ENCODE measurements at regions not wholly inside any gene's neighbourhood (a gene's known extent, or its start where the extent isn't known, plus 50 kb on each side); places are given as distances from the start of the nearest gene placed in this dataset.

DNA sequence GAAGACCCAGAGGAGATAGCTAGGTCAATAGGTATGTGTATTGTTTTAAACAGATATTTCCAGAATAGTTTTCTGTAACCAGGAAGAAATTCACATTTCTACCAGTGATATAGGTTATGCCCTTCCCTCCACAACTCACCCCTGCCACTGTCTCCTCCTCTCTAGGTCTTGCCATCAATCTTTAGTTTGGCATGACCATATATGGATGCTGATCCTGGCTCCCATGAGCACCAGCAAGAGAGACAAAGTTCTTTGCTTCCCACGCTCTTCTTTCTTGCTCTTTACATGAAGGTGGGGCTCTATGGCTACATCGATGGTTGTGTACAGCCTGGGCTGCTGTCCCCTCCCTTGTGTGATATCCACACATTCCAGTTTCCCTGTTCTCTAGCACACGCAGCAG lies 459.4 kb upstream of the ID4 start:
- no peak overlapping the region for H3K4me3 ChIP-seq (ENCODE audit: low read depth, poor library complexity, severe bottlenecking)
- intact Hi-C loops (cut with DNase I; ENCODE audit: low total_unique reads): no loop called here
- TF ChIP-seq, protein P1, sequence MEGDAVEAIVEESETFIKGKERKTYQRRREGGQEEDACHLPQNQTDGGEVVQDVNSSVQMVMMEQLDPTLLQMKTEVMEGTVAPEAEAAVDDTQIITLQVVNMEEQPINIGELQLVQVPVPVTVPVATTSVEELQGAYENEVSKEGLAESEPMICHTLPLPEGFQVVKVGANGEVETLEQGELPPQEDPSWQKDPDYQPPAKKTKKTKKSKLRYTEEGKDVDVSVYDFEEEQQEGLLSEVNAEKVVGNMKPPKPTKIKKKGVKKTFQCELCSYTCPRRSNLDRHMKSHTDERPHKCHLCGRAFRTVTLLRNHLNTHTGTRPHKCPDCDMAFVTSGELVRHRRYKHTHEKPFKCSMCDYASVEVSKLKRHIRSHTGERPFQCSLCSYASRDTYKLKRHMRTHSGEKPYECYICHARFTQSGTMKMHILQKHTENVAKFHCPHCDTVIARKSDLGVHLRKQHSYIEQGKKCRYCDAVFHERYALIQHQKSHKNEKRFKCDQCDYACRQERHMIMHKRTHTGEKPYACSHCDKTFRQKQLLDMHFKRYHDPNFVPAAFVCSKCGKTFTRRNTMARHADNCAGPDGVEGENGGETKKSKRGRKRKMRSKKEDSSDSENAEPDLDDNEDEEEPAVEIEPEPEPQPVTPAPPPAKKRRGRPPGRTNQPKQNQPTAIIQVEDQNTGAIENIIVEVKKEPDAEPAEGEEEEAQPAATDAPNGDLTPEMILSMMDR (IDR thresholded peaks at IDR 0.05): no peak
- no peak for TF ChIP-seq POLR2A (IDR thresholded peaks at IDR 0.05)
- DNase-seq (ENCODE audit: low spot score in 2 of 2): no peak
- 82 to 83% methylated on average over 3 of the region's 3 CpGs for WGBS, 2 donors

DNA sequence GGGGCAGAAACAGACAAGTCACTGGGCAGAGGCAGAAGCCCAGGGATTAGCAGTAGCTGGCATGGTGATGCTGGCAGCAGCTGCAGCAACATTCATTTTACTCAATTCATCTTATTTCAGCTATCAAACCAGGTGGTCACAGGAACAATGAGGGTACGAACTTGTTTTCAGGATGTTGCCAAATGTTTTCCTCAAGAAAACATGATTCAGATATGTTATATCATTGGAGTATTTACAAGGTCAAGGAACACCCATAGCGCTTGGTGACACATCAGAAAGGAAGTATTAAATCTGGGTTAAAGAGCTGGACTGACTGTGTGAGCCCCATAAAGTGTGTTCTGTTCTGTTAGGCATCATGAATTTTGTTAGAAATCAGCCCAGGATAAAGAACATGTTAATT lies 456.9 kb upstream of the ID4 start:
- 43 to 49% methylated on average over 2 of the region's 2 CpGs for WGBS, 2 donors
- no peak for DNase-seq (ENCODE audit: low spot score in 2 of 2)
- H3K4me3 ChIP-seq (ENCODE audit: low read depth, poor library complexity, severe bottlenecking): no peak overlapping the region
- TF ChIP-seq, protein P1 (IDR thresholded peaks at IDR 0.05): no peak
- no peak for TF ChIP-seq POLR2A (IDR thresholded peaks at IDR 0.05)
- intact Hi-C loops (cut with DNase I; ENCODE audit: low total_unique reads): no loop called here

GRCh38 chr6:19382676-19383075 lies 454.5 kb upstream of the ID4 start:
- intact Hi-C loops (cut with DNase I; ENCODE audit: low total_unique reads): no loop called here
- 40 to 56% methylated on average over 3 of the region's 3 CpGs for WGBS, 2 donors
- no peak overlapping the region for H3K4me3 ChIP-seq (ENCODE audit: low read depth, poor library complexity, severe bottlenecking)
- TF ChIP-seq, protein P1 (IDR thresholded peaks at IDR 0.05): no peak
- TF ChIP-seq POLR2A (IDR thresholded peaks at IDR 0.05): no peak
- no peak for DNase-seq (ENCODE audit: low spot score in 2 of 2)

GRCh38 chr6:19391926-19392325 lies 445.2 kb upstream of the ID4 start:
- no peak for TF ChIP-seq POLR2A (IDR thresholded peaks at IDR 0.05)
- TF ChIP-seq, protein P1 (IDR thresholded peaks at IDR 0.05): no peak
- DNase-seq (ENCODE audit: low spot score in 2 of 2): no peak
- intact Hi-C loops (cut with DNase I; ENCODE audit: low total_unique reads): no loop called here
- no peak overlapping the region for H3K4me3 ChIP-seq (ENCODE audit: low read depth, poor library complexity, severe bottlenecking)
- 68 to 80% methylated on average over 2 of the region's 2 CpGs for WGBS, 2 donors

DNA sequence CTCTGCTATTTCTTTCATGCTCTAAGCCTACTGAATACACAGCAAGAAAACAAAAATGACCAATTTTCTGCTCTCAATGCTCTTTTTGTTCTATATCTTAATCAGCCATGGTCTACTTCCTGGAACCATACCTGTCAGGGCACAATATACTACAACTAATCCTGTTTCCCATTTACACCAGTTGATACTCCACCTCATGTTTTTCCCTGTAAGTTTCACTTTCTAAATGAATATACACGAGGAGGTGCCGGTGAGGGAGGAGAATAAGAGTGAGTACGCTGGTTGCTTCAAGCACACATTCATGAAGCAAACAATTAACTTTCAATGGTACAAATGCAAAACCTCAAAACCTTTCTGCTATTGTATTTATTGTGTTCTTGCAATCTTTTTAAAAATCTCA lies 443.1 kb upstream of the ID4 start:
- DNase-seq (ENCODE audit: low spot score in 2 of 2): no peak
- intact Hi-C loops (cut with DNase I; ENCODE audit: low total_unique reads): no loop called here
- 76 to 91% methylated on average over 3 of the region's 3 CpGs for WGBS, 2 donors
- no peak overlapping the region for H3K4me3 ChIP-seq (ENCODE audit: low read depth, poor library complexity, severe bottlenecking)
- no peak for TF ChIP-seq POLR2A (IDR thresholded peaks at IDR 0.05)
- TF ChIP-seq, protein P1 (IDR thresholded peaks at IDR 0.05): no peak

- no peak overlapping the region for H3K4me3 ChIP-seq (ENCODE audit: low read depth, poor library complexity, severe bottlenecking)
- intact Hi-C loops (cut with DNase I; ENCODE audit: low total_unique reads): no loop called here
- no peak for DNase-seq (ENCODE audit: low spot score in 2 of 2)
- TF ChIP-seq, protein P1 (IDR thresholded peaks at IDR 0.05): no peak
- TF ChIP-seq POLR2A (IDR thresholded peaks at IDR 0.05): no peak
- WGBS, 2 donors: 69 to 72% methylated on average over 4 of the region's 4 CpGs
Observed at GRCh38 chr6:19394687-19395086, 442.5 kb upstream of the ID4 start.

Data from lower leg skin (tissue), 4 donors.